ENCODE measurements at regions not wholly inside any gene's neighbourhood (a gene's known extent, or its start where the extent isn't known, plus 50 kb on each side); places are given as distances from the start of the nearest gene placed in this dataset.
"Not testable (repeated sequence)": the region's sequence is repeated elsewhere in the genome, so short reads cannot be mapped to it uniquely, and the experiment has no call there.

GRCh38 chr3:161694682-161695564 lies 198.3 kb downstream of the OTOL1 start:
- no peak for DNase-seq

GRCh38 chr3:161695811-161696210 lies 199.2 kb downstream of the OTOL1 start:
- DNase-seq = no peak

- no peak for DNase-seq
Measured at GRCh38 chr3:161700998-161701397, 204.4 kb downstream of the OTOL1 start.

- not testable (repeated sequence) for DNase-seq
Measured at GRCh38 chr3:161707253-161707652, 210.6 kb downstream of the OTOL1 start.

GRCh38 chr3:161713731-161714130 lies 217.1 kb downstream of the OTOL1 start:
- no peak for DNase-seq

- no peak for DNase-seq
Measured at GRCh38 chr3:161731968-161732367, 235.4 kb downstream of the OTOL1 start.

- no peak for DNase-seq
Measured at GRCh38 chr3:161737171-161737570, 240.6 kb downstream of the OTOL1 start.

- no peak for DNase-seq
Measured at GRCh38 chr3:161740421-161740820, 243.8 kb downstream of the OTOL1 start.

- no peak for DNase-seq
Measured at GRCh38 chr3:161744366-161744765, 247.8 kb downstream of the OTOL1 start.

- no peak for DNase-seq
Measured at GRCh38 chr3:161745741-161746140, 249.1 kb downstream of the OTOL1 start.

- no peak for DNase-seq
Measured at GRCh38 chr3:161748049-161748448, 251.4 kb downstream of the OTOL1 start.

GRCh38 chr3:161754420-161755053 lies 257.9 kb downstream of the OTOL1 start:
- no peak for DNase-seq

- DNase-seq = no peak
Measured at GRCh38 chr3:161759444-161759843, 262.8 kb downstream of the OTOL1 start.

GRCh38 chr3:161766331-161766730 lies 269.7 kb downstream of the OTOL1 start:
- DNase-seq = no peak

- no peak for DNase-seq
Measured at GRCh38 chr3:161770484-161771386, 274.1 kb downstream of the OTOL1 start.

GRCh38 chr3:161781381-161781780 lies 284.8 kb downstream of the OTOL1 start:
- no peak for DNase-seq

- no peak for DNase-seq
Measured at GRCh38 chr3:161793194-161793930, 296.8 kb downstream of the OTOL1 start.

GRCh38 chr3:161794551-161794950 lies 297.9 kb downstream of the OTOL1 start:
- no peak for DNase-seq

- DNase-seq = no peak
Measured at GRCh38 chr3:161796312-161796711, 299.7 kb downstream of the OTOL1 start.

- DNase-seq = no peak
Measured at GRCh38 chr3:161796780-161797179, 300.2 kb downstream of the OTOL1 start.

GRCh38 chr3:161798016-161798415 lies 301.4 kb downstream of the OTOL1 start:
- no peak for DNase-seq

- no peak for DNase-seq
Measured at GRCh38 chr3:161800985-161801559, 304.5 kb downstream of the OTOL1 start.

Measured in CD4-positive, alpha-beta T cell treated with Interleukin-15 for 1 hour (primary cell).